OCI-LY7 (cell line): ENCODE measurements at regions not wholly inside any gene's neighbourhood (a gene's known extent, or its start where the extent isn't known, plus 50 kb on each side); places are given as distances from the start of the nearest gene placed in this dataset.

Source experiments
- BruUV-seq: library from RNA; stranded (reverse); fragments of 400-500 nt; replicated peaks from 2 replicates; lab custom pipeline; 2021; lab: Mats Ljungman, UMichigan
- CTCF ChIA-PET: fragments of 300-600 bp; sonication (Branson Sonifier 250); formaldehyde crosslinking; loops from one replicate; lab custom pipeline; 2022; ENCODE audit warnings: antibody characterized with exemption; ENCODE audit not compliant: unreplicated experiment; lab: Charles Lee
- POLR2A ChIA-PET: fragments of 300-600 bp; sonication (Branson Sonifier 250); formaldehyde crosslinking; loops from one replicate; lab custom pipeline; 2022; ENCODE audit warnings: antibody characterized with exemption; lab: Charles Lee
- DNase-seq: peaks from one replicate; pipeline ENCODE4 v3.0.0-alpha.2; 2015; ENCODE audit warnings: low spot score
- H2AFZ ChIP-seq: fragments of 200-600 bp; sonication (generic), shearing (Covaris generic); 2 replicates; pipeline ENCODE4 v1.6.1; 2014; ENCODE audit warnings: mild to moderate bottlenecking, antibody characterized with exemption, low read length, moderate library complexity
- H3K27ac ChIP-seq: fragments of 200-600 bp; sonication (generic); 2 replicates; pipeline ENCODE4 v1.5.1; 2014; ENCODE audit warnings: mixed run types, low read depth, mild to moderate bottlenecking, moderate library complexity, low read length, inconsistent platforms; ENCODE audit not compliant: poor library complexity, severe bottlenecking
- H3K36me3 ChIP-seq: fragments of 200-600 bp; sonication (generic); 2 replicates; pipeline ENCODE4 v1.6.1; 2014; ENCODE audit warnings: mild to moderate bottlenecking, antibody characterized with exemption, low read length, moderate library complexity, mixed read lengths; ENCODE audit not compliant: insufficient read depth
- H3K4me1 ChIP-seq: fragments of 200-600 bp; sonication (generic); 2 replicates; pipeline ENCODE4 v1.5.1; 2014; ENCODE audit warnings: mild to moderate bottlenecking, low read length; ENCODE audit not compliant: insufficient read depth, poor library complexity, severe bottlenecking
- H3K4me2 ChIP-seq: fragments of 200-600 bp; sonication (generic); 2 replicates; pipeline ENCODE4 v1.6.1; 2014; ENCODE audit warnings: mild to moderate bottlenecking, low read length
- H3K4me3 ChIP-seq: fragments of 200-600 bp; sonication (generic); 2 replicates; pipeline ENCODE4 v1.5.1; 2014; ENCODE audit warnings: mild to moderate bottlenecking, low read depth, low read length; ENCODE audit not compliant: poor library complexity, severe bottlenecking
- H3K79me2 ChIP-seq: fragments of 200-600 bp; sonication (generic); 2 replicates; pipeline ENCODE4 v1.6.1; 2016; ENCODE audit warnings: low read depth, mild to moderate bottlenecking, low read length, moderate library complexity, mixed read lengths; ENCODE audit not compliant: insufficient read depth
- H3K9me2 ChIP-seq: fragments of 200-600 bp; sonication (generic); 2 replicates; pipeline ENCODE4 v1.6.1; 2016; ENCODE audit warnings: mild to moderate bottlenecking, low read length, mixed read lengths; ENCODE audit not compliant: insufficient read depth
- H3K9me3 ChIP-seq: fragments of 200-600 bp; sonication (generic); 2 replicates; pipeline ENCODE4 v1.6.1; 2014; ENCODE audit warnings: mild to moderate bottlenecking, mixed run types, low read length, mixed read lengths
- H4K20me1 ChIP-seq: fragments of 200-600 bp; sonication (generic); 2 replicates; pipeline ENCODE4 v1.6.1; 2014; ENCODE audit warnings: mild to moderate bottlenecking, antibody characterized with exemption, low read length, moderate library complexity, mixed read lengths; ENCODE audit not compliant: insufficient read depth
- EZH2phosphoT487 ChIP-seq: fragments of 200-600 bp; sonication (generic); IDR thresholded peaks from 2 replicates; pipeline ENCODE4 v1.6.1; 2018; ENCODE audit warnings: low read depth, borderline replicate concordance, mild to moderate bottlenecking, mixed run types, antibody characterized with exemption, low read length, moderate library complexity, mixed read lengths
- intact Hi-C: fragments of 100-400 bp; cut with micrococcal nuclease; formaldehyde crosslinking; loops from one replicate; pipeline ENCODE4 v1.10.0; 2022; ENCODE audit not compliant: unreplicated experiment
- TF ChIP-seq, protein P1 (sequence below): fragments of 200-600 bp; sonication (generic); conservative IDR thresholded peaks from 2 replicates; pipeline ENCODE4 v1.5.1; 2014; ENCODE audit warnings: mild to moderate bottlenecking, antibody characterized with exemption, low read length, moderate library complexity, mixed read lengths

DNA sequence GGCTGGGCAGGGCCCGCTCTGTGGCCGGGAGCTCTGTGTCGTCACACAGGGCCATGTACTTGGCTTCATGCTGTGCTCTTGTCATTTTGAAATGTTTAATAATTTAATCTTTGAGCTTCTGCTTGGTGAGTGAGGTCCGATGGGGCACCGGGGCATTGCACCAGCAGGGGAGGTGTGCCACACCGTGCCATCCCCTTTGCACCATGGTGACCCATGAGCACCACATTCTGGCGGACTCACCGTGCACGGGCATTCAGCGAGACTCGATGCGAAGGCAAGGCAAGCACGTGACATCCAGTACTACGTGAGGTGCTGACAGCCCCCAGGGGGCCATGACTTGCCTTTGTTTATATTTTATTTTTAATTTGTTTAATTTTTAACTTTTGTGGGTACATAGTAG, 204.3 kb downstream of the URI1 start:
- Histone ChIP-seq H3K4me1 (no peaks in the 10 kb centered on the region), H2AFZ (no peak overlapping the region), H3K9me2 (no peaks in the 10 kb centered on the region), H3K9me3 (no peaks in the 10 kb centered on the region), H3K4me3 (no peak overlapping the region), H3K4me2 (no peak overlapping the region), H3K27ac (no peak overlapping the region), H4K20me1 (no peaks in the 10 kb centered on the region), H3K36me3 (no peaks in the 10 kb centered on the region), H3K79me2 (no peaks in the 10 kb centered on the region)
- BruUV-seq = no TSS peak
- ChIA-PET POLR2A (no interaction called here), CTCF (no interaction called here)
- DNase-seq = no peak
- intact Hi-C loops = no loop called here
- TF ChIP-seq, protein P1, sequence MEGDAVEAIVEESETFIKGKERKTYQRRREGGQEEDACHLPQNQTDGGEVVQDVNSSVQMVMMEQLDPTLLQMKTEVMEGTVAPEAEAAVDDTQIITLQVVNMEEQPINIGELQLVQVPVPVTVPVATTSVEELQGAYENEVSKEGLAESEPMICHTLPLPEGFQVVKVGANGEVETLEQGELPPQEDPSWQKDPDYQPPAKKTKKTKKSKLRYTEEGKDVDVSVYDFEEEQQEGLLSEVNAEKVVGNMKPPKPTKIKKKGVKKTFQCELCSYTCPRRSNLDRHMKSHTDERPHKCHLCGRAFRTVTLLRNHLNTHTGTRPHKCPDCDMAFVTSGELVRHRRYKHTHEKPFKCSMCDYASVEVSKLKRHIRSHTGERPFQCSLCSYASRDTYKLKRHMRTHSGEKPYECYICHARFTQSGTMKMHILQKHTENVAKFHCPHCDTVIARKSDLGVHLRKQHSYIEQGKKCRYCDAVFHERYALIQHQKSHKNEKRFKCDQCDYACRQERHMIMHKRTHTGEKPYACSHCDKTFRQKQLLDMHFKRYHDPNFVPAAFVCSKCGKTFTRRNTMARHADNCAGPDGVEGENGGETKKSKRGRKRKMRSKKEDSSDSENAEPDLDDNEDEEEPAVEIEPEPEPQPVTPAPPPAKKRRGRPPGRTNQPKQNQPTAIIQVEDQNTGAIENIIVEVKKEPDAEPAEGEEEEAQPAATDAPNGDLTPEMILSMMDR = no peak
- no peak for TF ChIP-seq EZH2phosphoT487

DNA sequence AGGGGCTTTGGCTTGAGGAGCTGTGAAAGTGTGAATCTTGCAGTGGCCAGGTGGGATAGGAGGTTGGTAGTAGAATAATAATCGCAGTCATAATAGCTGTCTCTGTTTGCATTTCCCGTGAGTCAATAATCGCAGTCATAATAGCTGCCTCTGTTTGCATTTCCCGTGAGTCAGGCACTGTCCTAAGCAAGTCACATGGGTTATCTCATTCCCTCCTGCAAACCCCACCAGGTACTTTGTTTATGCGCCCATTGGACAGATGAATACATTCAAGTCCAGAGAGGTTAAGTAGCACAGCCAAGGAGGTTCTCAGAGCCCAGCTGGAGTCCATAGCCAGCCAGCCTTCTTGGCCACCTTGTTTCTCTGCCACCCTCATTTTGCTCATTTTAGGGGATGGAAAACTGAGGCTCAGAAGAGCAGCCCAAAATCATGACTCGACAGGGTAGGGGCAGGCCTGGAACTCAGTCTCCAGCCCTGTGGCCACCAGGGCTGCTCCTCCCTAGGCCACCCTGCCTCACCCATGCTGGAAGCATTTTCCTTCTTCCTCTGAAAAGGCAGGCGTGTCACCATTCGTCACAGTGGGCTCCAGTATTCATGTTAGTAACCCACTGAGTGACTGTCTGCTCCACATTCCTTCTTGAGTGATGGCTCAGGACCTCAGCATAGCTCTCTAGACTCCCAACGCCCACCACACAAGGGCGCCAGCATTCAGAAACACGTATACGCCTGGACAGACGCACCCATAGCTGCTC, 206.2 kb downstream of the URI1 start:
- Histone ChIP-seq H3K27ac (no peak overlapping the region), H3K4me1 (peaks cover 6% of the 10 kb centered on the region), H3K36me3 (no peaks in the 10 kb centered on the region), H3K4me2 (no peak overlapping the region), H3K9me3 (no peaks in the 10 kb centered on the region), H2AFZ (no peak overlapping the region), H3K4me3 (no peak overlapping the region), H3K79me2 (no peaks in the 10 kb centered on the region), H3K9me2 (no peaks in the 10 kb centered on the region), H4K20me1 (no peaks in the 10 kb centered on the region)
- TF ChIP-seq EZH2phosphoT487 = no peak
- TF ChIP-seq, protein P1 = no peak
- POLR2A ChIA-PET = interaction anchor here (0.6 to 0.7 kb wide), 2 partner anchors 28 to 242 kb away, joined by 3 read pairs; no protein-coding TSS in a partner anchor
- CTCF ChIA-PET = no interaction called here
- no peak for DNase-seq
- intact Hi-C loops = no loop called here
- no TSS peak for BruUV-seq

DNA sequence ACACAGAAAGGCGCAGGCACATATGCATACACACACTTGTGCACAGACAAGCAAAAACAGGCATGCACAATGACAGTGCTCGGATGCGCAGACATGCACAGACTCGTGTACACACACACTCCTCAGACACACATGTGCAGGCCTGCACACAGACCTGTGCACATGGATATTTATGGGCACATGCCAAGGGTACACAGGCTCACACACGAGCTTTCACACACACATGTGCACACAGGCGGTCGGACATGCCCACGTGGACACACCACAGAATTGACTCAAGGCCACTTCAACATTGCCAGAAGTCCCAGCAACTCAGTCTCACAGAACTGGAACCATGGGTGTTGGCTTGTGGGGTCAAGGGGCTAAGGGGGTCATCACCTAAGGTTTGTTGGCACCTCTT, 206.8 kb downstream of the URI1 start:
- no peak overlapping the region for H3K4me2 ChIP-seq
- H2AFZ ChIP-seq = no peak overlapping the region
- ChIA-PET POLR2A (interaction anchor here (0.6 kb wide), 1 partner anchor 88 kb away, joined by 3 read pairs; no protein-coding TSS in a partner anchor), CTCF (no interaction called here)
- no peak for DNase-seq
- no peaks in the 10 kb centered on the region for H3K9me3 ChIP-seq
- no TSS peak for BruUV-seq
- no peak overlapping the region for H3K4me3 ChIP-seq
- intact Hi-C loops = no loop called here
- TF ChIP-seq, protein P1 = no peak
- TF ChIP-seq EZH2phosphoT487 = no peak
- H3K27ac ChIP-seq = no peak overlapping the region
- H3K79me2 ChIP-seq = no peaks in the 10 kb centered on the region
- H3K36me3 ChIP-seq = no peaks in the 10 kb centered on the region
- H3K4me1 ChIP-seq = peaks cover 12% of the 10 kb centered on the region
- no peaks in the 10 kb centered on the region for H4K20me1 ChIP-seq
- no peaks in the 10 kb centered on the region for H3K9me2 ChIP-seq
